ENCODE measurements at regions not wholly inside any gene's neighbourhood (a gene's known extent, or its start where the extent isn't known, plus 50 kb on each side); places are given as distances from the start of the nearest gene placed in this dataset.

DNA sequence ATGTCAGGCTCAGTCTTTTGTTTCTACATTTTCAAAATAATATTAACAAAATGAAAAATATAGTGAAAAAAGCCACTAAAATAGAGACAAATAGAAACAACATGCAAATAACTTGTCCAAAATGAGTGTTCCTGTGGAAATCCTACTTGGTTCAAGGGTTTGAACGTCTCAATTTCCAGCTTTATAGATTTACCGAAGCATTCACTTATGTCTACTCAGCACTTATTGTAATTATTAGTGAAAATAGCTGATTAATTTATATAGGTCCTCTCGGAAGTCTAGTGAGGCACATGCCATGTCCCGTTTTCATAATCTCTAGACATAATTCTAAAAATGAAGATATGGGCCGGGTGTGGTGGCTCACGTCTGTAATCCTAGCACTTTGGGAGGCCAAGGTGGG, 99.9 kb upstream of the NFIB start:
- TF ChIP-seq POLR2A (IDR thresholded peaks at IDR 0.05; ENCODE audit: low read depth, low read length) = no peak
- TF ChIP-seq, protein P1, sequence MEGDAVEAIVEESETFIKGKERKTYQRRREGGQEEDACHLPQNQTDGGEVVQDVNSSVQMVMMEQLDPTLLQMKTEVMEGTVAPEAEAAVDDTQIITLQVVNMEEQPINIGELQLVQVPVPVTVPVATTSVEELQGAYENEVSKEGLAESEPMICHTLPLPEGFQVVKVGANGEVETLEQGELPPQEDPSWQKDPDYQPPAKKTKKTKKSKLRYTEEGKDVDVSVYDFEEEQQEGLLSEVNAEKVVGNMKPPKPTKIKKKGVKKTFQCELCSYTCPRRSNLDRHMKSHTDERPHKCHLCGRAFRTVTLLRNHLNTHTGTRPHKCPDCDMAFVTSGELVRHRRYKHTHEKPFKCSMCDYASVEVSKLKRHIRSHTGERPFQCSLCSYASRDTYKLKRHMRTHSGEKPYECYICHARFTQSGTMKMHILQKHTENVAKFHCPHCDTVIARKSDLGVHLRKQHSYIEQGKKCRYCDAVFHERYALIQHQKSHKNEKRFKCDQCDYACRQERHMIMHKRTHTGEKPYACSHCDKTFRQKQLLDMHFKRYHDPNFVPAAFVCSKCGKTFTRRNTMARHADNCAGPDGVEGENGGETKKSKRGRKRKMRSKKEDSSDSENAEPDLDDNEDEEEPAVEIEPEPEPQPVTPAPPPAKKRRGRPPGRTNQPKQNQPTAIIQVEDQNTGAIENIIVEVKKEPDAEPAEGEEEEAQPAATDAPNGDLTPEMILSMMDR (IDR thresholded peaks at IDR 0.05; ENCODE audit: extremely low read depth in 1 of 2, insufficient read depth in 1 of 2, low read depth in 1 of 2, low read length in 2 of 2) = no peak
- TF ChIP-seq POLR2AphosphoS5 (IDR thresholded peaks at IDR 0.05; ENCODE audit: insufficient read depth, low read depth, low read length) = no peak
- TF ChIP-seq GATA2 (IDR thresholded peaks at IDR 0.05; ENCODE audit: insufficient read depth, insufficient read length, low read depth, low read length) = no peak
- no peak for TF ChIP-seq EZH2 (IDR thresholded peaks at IDR 0.05; ENCODE audit: borderline replicate concordance, low read depth, low read length, severe bottlenecking)
- TF ChIP-seq, protein P2, sequence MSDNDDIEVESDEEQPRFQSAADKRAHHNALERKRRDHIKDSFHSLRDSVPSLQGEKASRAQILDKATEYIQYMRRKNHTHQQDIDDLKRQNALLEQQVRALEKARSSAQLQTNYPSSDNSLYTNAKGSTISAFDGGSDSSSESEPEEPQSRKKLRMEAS (IDR thresholded peaks at IDR 0.05; ENCODE audit: insufficient read depth, insufficient read length) = no peak
- TF ChIP-seq MYC (IDR thresholded peaks at IDR 0.05; ENCODE audit: low read depth, low read length) = no peak
- no peak for TF ChIP-seq FOS (IDR thresholded peaks at IDR 0.05; ENCODE audit: borderline replicate concordance, insufficient read depth, low read length)
- TF ChIP-seq JUN (IDR thresholded peaks at IDR 0.05; ENCODE audit: borderline replicate concordance, insufficient read depth, insufficient read length, low read depth) = no peak
